Uterus (tissue), 3 donors: ENCODE measurements at regions not wholly inside any gene's neighbourhood (a gene's known extent, or its start where the extent isn't known, plus 50 kb on each side); places are given as distances from the start of the nearest gene placed in this dataset.

Source experiments
- DNase-seq, 2 donors: peaks; one replicate each; pipeline ENCODE4 v3.0.0-alpha.2; 2019 to 2020
- H3K27ac ChIP-seq, 2 donors: fragments of 200-600 bp; sonication (generic); 1 replicate in 1 of 2; 2 replicates in 1 of 2; pipeline ENCODE4 v1.5.1; 2016 to 2018
- H3K27me3 ChIP-seq, 2 donors: fragments of 200-600 bp; sonication (generic); one replicate each; pipeline ENCODE4 v1.5.1; 2018 to 2019; ENCODE audit warnings: control low read depth in 1 of 2
- H3K36me3 ChIP-seq, 2 donors: fragments of 200-600 bp; sonication (generic); one replicate each; pipeline ENCODE4 v1.5.1; 2019; ENCODE audit warnings: control low read depth in 1 of 2
- H3K4me1 ChIP-seq, 2 donors: fragments of 200-600 bp; sonication (generic); one replicate each; pipeline ENCODE4 v1.5.1; 2018 to 2019; ENCODE audit warnings: control low read depth in 1 of 2
- H3K4me3 ChIP-seq, 2 donors: fragments of 200-600 bp; sonication (generic); 1 replicate in 1 of 2; 2 replicates in 1 of 2; pipeline ENCODE4 v1.5.1; 2018 to 2019; ENCODE audit warnings: mild to moderate bottlenecking in 1 of 2
- H3K9me3 ChIP-seq, 2 donors: fragments of 200-600 bp; sonication (generic); one replicate each; pipeline ENCODE4 v1.5.1; 2019; ENCODE audit warnings: control low read depth in 1 of 2
- POLR2A ChIP-seq, 2 donors: fragments of 450-650 bp; IDR thresholded peaks; one replicate each; pipeline ENCODE4 v1.6.1; 2016; ENCODE audit warnings: antibody characterized with exemption in 2 of 2, mild to moderate bottlenecking in 1 of 2, moderate library complexity in 1 of 2
- intact Hi-C: fragments of 100-400 bp; cut with DNase I; formaldehyde crosslinking; loops from one replicate; pipeline ENCODE4 v1.15.1; 2023; ENCODE audit warnings: low total_unique reads
- TF ChIP-seq, protein P1 (sequence below), 4 experiments: fragments of 200-600 bp in 2 of 4; fragments of 450-650 bp in 2 of 4; sonication (generic) in 2 of 4; IDR thresholded peaks; one replicate each; pipeline ENCODE4 v1.5.1; 2016 to 2019; ENCODE audit warnings: antibody characterized with exemption in 4 of 4, mild to moderate bottlenecking in 2 of 4, moderate library complexity in 1 of 4
- donor health status: DM: yes; HTN: yes; CAD: no.

GRCh38 chr3:17965331-17965730, 222.9 kb upstream of the TBC1D5 start:
- no peak for TF ChIP-seq POLR2A (IDR thresholded peaks at IDR 0.05)
- TF ChIP-seq, protein P1, sequence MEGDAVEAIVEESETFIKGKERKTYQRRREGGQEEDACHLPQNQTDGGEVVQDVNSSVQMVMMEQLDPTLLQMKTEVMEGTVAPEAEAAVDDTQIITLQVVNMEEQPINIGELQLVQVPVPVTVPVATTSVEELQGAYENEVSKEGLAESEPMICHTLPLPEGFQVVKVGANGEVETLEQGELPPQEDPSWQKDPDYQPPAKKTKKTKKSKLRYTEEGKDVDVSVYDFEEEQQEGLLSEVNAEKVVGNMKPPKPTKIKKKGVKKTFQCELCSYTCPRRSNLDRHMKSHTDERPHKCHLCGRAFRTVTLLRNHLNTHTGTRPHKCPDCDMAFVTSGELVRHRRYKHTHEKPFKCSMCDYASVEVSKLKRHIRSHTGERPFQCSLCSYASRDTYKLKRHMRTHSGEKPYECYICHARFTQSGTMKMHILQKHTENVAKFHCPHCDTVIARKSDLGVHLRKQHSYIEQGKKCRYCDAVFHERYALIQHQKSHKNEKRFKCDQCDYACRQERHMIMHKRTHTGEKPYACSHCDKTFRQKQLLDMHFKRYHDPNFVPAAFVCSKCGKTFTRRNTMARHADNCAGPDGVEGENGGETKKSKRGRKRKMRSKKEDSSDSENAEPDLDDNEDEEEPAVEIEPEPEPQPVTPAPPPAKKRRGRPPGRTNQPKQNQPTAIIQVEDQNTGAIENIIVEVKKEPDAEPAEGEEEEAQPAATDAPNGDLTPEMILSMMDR (IDR thresholded peaks at IDR 0.05) = no peak
- Histone ChIP-seq H3K4me1 (no peaks in the 10 kb centered on the region), H3K4me3 (no peak overlapping the region), H3K27ac (no peak overlapping the region), H3K36me3 (no peaks in the 10 kb centered on the region), H3K9me3 (no peaks in the 10 kb centered on the region), H3K27me3 (no peaks in the 10 kb centered on the region)
- intact Hi-C loops = no loop called here
- DNase-seq = no peak

- H3K36me3 ChIP-seq = no peaks in the 10 kb centered on the region
- TF ChIP-seq POLR2A (IDR thresholded peaks at IDR 0.05) = no peak
- TF ChIP-seq, protein P1 (IDR thresholded peaks at IDR 0.05) = no peak
- H3K27me3 ChIP-seq = peaks cover 0 to 4% of the 10 kb centered on the region in 2 donors
- no peak for DNase-seq
- H3K27ac ChIP-seq = no peak overlapping the region
- no peaks in the 10 kb centered on the region for H3K9me3 ChIP-seq
- intact Hi-C loops = no loop called here
- H3K4me1 ChIP-seq = no peaks in the 10 kb centered on the region
- H3K4me3 ChIP-seq = no peak overlapping the region
These were observed 221.7 kb upstream of the TBC1D5 start for GRCh38 chr3:17964108-17964507.

- TF ChIP-seq, protein P1 (IDR thresholded peaks at IDR 0.05) = no peak
- no peak for TF ChIP-seq POLR2A (IDR thresholded peaks at IDR 0.05)
- Histone ChIP-seq H3K27ac (no peak overlapping the region), H3K36me3 (no peaks in the 10 kb centered on the region), H3K27me3 (peaks cover 0 to 5% of the 10 kb centered on the region in 2 donors), H3K4me1 (no peaks in the 10 kb centered on the region), H3K9me3 (no peaks in the 10 kb centered on the region), H3K4me3 (no peak overlapping the region)
- no peak for DNase-seq
- intact Hi-C loops = no loop called here
These were observed 213.0 kb upstream of the TBC1D5 start for GRCh38 chr3:17955411-17955810.

DNA sequence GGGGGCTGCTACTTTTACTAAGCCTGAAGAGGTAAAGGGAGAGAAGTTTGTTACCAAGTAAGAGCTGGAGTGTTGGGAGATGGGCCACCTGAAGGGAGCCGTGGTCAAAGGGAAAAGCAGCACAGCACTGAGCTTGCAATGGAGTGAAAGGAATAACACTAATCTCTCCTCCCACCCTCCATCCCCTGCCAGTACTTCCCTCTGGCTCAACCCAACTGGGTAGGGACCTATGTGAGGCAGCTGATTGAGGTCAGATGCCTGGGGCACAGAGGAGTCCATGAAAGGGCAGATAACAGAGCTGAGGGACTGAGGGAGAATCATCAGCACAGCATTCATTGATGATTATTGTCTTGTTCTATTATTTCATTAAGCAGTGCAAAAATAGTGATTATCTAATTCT, 212.4 kb upstream of the TBC1D5 start:
- DNase-seq = no peak
- Histone ChIP-seq H3K36me3 (no peaks in the 10 kb centered on the region), H3K27me3 (peaks cover 0 to 5% of the 10 kb centered on the region in 2 donors), H3K27ac (no peak overlapping the region), H3K4me1 (no peaks in the 10 kb centered on the region), H3K9me3 (no peaks in the 10 kb centered on the region), H3K4me3 (no peak overlapping the region)
- TF ChIP-seq, protein P1 (IDR thresholded peaks at IDR 0.05) = no peak
- TF ChIP-seq POLR2A (IDR thresholded peaks at IDR 0.05) = no peak
- intact Hi-C loops = no loop called here

- Histone ChIP-seq H3K9me3 (no peaks in the 10 kb centered on the region), H3K27me3 (no peaks in the 10 kb centered on the region), H3K4me1 (no peaks in the 10 kb centered on the region), H3K36me3 (no peaks in the 10 kb centered on the region), H3K4me3 (no peak overlapping the region), H3K27ac (no peak overlapping the region)
- intact Hi-C loops = no loop called here
- no peak for DNase-seq
- no peak for TF ChIP-seq POLR2A (IDR thresholded peaks at IDR 0.05)
- TF ChIP-seq, protein P1 (IDR thresholded peaks at IDR 0.05) = no peak
These were observed 208.8 kb upstream of the TBC1D5 start for GRCh38 chr3:17951241-17951640.
